Gastroesophageal sphincter (tissue), 4 donors: ENCODE measurements at regions not wholly inside any gene's neighbourhood (a gene's known extent, or its start where the extent isn't known, plus 50 kb on each side); places are given as distances from the start of the nearest gene placed in this dataset.

Experiments used
- ATAC-seq: fragments of 150-250 bp; one replicate; pipeline ENCODE4 v1.9.1; 2016; ENCODE audit warnings: mild to moderate bottlenecking, moderate library complexity
- H3K27ac ChIP-seq, 4 donors: fragments of 200-600 bp; sonication (generic) in 3 of 4; 1 replicate in 3 of 4; 2 replicates in 1 of 4; pipeline ENCODE4 v1.5.1; 2016 to 2019
- H3K27me3 ChIP-seq: fragments of 200-600 bp; sonication (generic); one replicate; pipeline ENCODE4 v1.5.1; 2019
- H3K36me3 ChIP-seq, 2 donors: fragments of 200-600 bp; sonication (generic); one replicate each; pipeline ENCODE4 v1.5.1; 2019; ENCODE audit warnings: control low read depth in 1 of 2
- H3K4me1 ChIP-seq, 3 donors: fragments of 200-600 bp; sonication (generic); 1 replicate in 2 of 3; 2 replicates in 1 of 3; pipeline ENCODE4 v1.5.1; 2016 to 2019; ENCODE audit warnings: control low read depth in 2 of 3
- H3K4me3 ChIP-seq, 2 donors: fragments of 200-600 bp; sonication (generic); one replicate each; pipeline ENCODE4 v1.5.1; 2019; ENCODE audit warnings: mild to moderate bottlenecking in 1 of 2, moderate library complexity in 1 of 2
- H3K9me3 ChIP-seq, 3 donors: fragments of 200-600 bp; sonication (generic); one replicate each; pipeline ENCODE4 v1.5.1; 2017 to 2019; ENCODE audit warnings: control low read depth in 2 of 3
- CTCF ChIP-seq, 4 experiments: fragments of 200-600 bp in 2 of 4; fragments of 450-650 bp in 2 of 4; sonication (generic) in 1 of 4; IDR thresholded peaks; one replicate each; pipeline ENCODE4 v1.5.1; 2017 to 2019; ENCODE audit warnings: antibody characterized with exemption in 4 of 4, mild to moderate bottlenecking in 2 of 4, moderate library complexity in 2 of 4
- EP300 ChIP-seq: sonication (generic); formaldehyde crosslinking; IDR thresholded peaks from one replicate; pipeline ENCODE4 v1.6.1; 2017; ENCODE audit warnings: antibody characterized with exemption, mild to moderate bottlenecking
- POLR2A ChIP-seq, 2 donors: fragments of 450-650 bp; IDR thresholded peaks; one replicate each; pipeline ENCODE4 v1.6.1; 2017; ENCODE audit warnings: antibody characterized with exemption in 2 of 2, mild to moderate bottlenecking in 2 of 2, moderate library complexity in 1 of 2
- POLR2AphosphoS5 ChIP-seq: sonication (generic); formaldehyde crosslinking; IDR thresholded peaks from one replicate; pipeline ENCODE4 v1.6.1; 2017; ENCODE audit warnings: antibody characterized with exemption
- WGBS, 2 donors: methylation state at CpG; one replicate each; pipeline ENCODE4 v1.1.5; 2018; ENCODE audit warnings: low coverage in 1 of 2; 5-methylcytosine and 5-hydroxymethylcytosine counted together

- H3K4me3 ChIP-seq: no peak overlapping the region
- H3K9me3 ChIP-seq: no peaks in the 10 kb centered on the region
- no peak for ATAC-seq
- H3K36me3 ChIP-seq: no peaks in the 10 kb centered on the region
- TF ChIP-seq CTCF (IDR thresholded peaks at IDR 0.05) (no peak), POLR2AphosphoS5 (no peak), POLR2A (IDR thresholded peaks at IDR 0.05) (no peak), EP300 (no peak)
- H3K4me1 ChIP-seq: no peaks in the 10 kb centered on the region
- no peak overlapping the region for H3K27ac ChIP-seq
- WGBS, 2 donors: 80 to 92% methylated on average over 5 of the region's 5 CpGs
- no peaks in the 10 kb centered on the region for H3K27me3 ChIP-seq
Measured at GRCh38 chr4:31126881-31127398, 406.8 kb downstream of the PCDH7 start.

GRCh38 chr4:31130930-31131329 is 410.8 kb downstream of the PCDH7 start:
- Histone ChIP-seq H3K4me1 (no peaks in the 10 kb centered on the region), H3K4me3 (no peak overlapping the region), H3K9me3 (no peaks in the 10 kb centered on the region), H3K27ac (no peak overlapping the region), H3K36me3 (no peaks in the 10 kb centered on the region), H3K27me3 (no peaks in the 10 kb centered on the region)
- 82 to 100% methylated on average over 1 to 2 of the region's 3 CpGs for WGBS, 2 donors
- ATAC-seq: no peak
- no peak for TF ChIP-seq CTCF (IDR thresholded peaks at IDR 0.05)
- TF ChIP-seq POLR2AphosphoS5: no peak
- no peak for TF ChIP-seq POLR2A (IDR thresholded peaks at IDR 0.05)
- no peak for TF ChIP-seq EP300

- 83 to 86% methylated on average over 1 of the region's 1 CpG for whole genome bisulfite sequencing, 2 donors
- no peak overlapping the region for H3K4me3 ChIP-seq
- no peaks in the 10 kb centered on the region for H3K36me3 ChIP-seq
- no peak for TF ChIP-seq POLR2AphosphoS5
- no peak for TF ChIP-seq POLR2A (IDR thresholded peaks at IDR 0.05)
- TF ChIP-seq EP300: no peak
- TF ChIP-seq CTCF (IDR thresholded peaks at IDR 0.05): no peak
- no peaks in the 10 kb centered on the region for H3K27me3 ChIP-seq
- no peak for ATAC-seq
- H3K4me1 ChIP-seq: no peaks in the 10 kb centered on the region
- no peaks in the 10 kb centered on the region for H3K9me3 ChIP-seq
- no peak overlapping the region for H3K27ac ChIP-seq
Measured at GRCh38 chr4:31134720-31135119, 414.6 kb downstream of the PCDH7 start.

GRCh38 chr4:31139767-31140166 is 419.6 kb downstream of the PCDH7 start:
- Histone ChIP-seq H3K36me3 (peaks cover 0 to 27% of the 10 kb centered on the region in 2 donors), H3K4me1 (no peaks in the 10 kb centered on the region), H3K27ac (no peak overlapping the region), H3K4me3 (no peak overlapping the region), H3K9me3 (no peaks in the 10 kb centered on the region), H3K27me3 (no peaks in the 10 kb centered on the region)
- WGBS, 2 donors: 86 to 88% methylated on average over 1 of the region's 1 CpG
- TF ChIP-seq EP300 (no peak), CTCF (IDR thresholded peaks at IDR 0.05) (no peak), POLR2AphosphoS5 (no peak), POLR2A (IDR thresholded peaks at IDR 0.05) (no peak)
- ATAC-seq: no peak

- no peak overlapping the region for H3K4me3 ChIP-seq
- H3K9me3 ChIP-seq: no peaks in the 10 kb centered on the region
- no peak for TF ChIP-seq POLR2AphosphoS5
- no peak for TF ChIP-seq CTCF (IDR thresholded peaks at IDR 0.05)
- no peak for TF ChIP-seq EP300
- TF ChIP-seq POLR2A (IDR thresholded peaks at IDR 0.05): no peak
- 54 to 70% methylated on average over 4 of the region's 4 CpGs for WGBS, 2 donors
- H3K27ac ChIP-seq: no peak overlapping the region
- H3K36me3 ChIP-seq: peaks cover 0 to 30% of the 10 kb centered on the region in 2 donors
- H3K27me3 ChIP-seq: no peaks in the 10 kb centered on the region
- no peak for ATAC-seq
- no peaks in the 10 kb centered on the region for H3K4me1 ChIP-seq
Measured at GRCh38 chr4:31141095-31141831, 421.1 kb downstream of the PCDH7 start.
